ENCODE measurements at regions not wholly inside any gene's neighbourhood (a gene's known extent, or its start where the extent isn't known, plus 50 kb on each side); places are given as distances from the start of the nearest gene placed in this dataset.

DNA sequence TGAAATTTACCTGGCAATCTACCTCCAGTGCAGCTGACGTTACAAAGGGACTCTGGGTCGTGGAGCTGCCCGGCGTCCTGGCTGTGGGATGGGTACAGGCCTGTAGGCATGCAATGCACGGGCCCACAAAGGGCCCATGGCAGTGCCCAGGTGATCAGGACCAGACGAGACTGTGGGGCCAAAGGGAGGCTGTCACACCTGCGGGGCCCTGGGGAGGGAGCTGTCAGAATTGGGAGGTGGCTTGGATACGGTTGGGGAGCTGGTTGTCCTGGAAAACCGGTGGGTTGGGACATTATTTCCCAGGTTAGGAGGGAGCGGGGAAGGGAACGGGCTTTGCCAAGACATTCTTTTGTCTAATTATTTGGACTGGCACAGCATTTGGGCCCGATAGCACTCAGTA lies 958.5 kb downstream of the BRD1 start:
- peaks cover 5% of the 10 kb centered on the region; the same call in 1 of the 2 replicates for H3K27me3 ChIP-seq (ENCODE audit: control insufficient read depth, low read length)
- H3K4me2 ChIP-seq (ENCODE audit: low read length): no peak overlapping the region
- H4K20me1 ChIP-seq (ENCODE audit: control insufficient read depth, insufficient read depth, low read depth, low read length): no peaks in the 10 kb centered on the region
- H3K27ac ChIP-seq (ENCODE audit: low read depth, low read length): no peak overlapping the region
- H3F3A ChIP-seq (ENCODE audit: control insufficient read depth, insufficient read depth): no peaks in the 10 kb centered on the region
- H3K79me2 ChIP-seq (ENCODE audit: control insufficient read depth, low read length): no peaks in the 10 kb centered on the region
- H3K9me2 ChIP-seq (replicated peaks; ENCODE audit: control insufficient read depth, low read length): no peaks in the 10 kb centered on the region
- H3K4me3 ChIP-seq (ENCODE audit: low read length): no peak overlapping the region
- H3K4me1 ChIP-seq (ENCODE audit: control insufficient read depth, low read length): no peaks in the 10 kb centered on the region
- no peaks in the 10 kb centered on the region for H3K9me3 ChIP-seq (ENCODE audit: control insufficient read depth, insufficient read depth, low read length)
- H3K36me3 ChIP-seq (ENCODE audit: control insufficient read depth, low read length): no peaks in the 10 kb centered on the region
- TF ChIP-seq, protein P1, sequence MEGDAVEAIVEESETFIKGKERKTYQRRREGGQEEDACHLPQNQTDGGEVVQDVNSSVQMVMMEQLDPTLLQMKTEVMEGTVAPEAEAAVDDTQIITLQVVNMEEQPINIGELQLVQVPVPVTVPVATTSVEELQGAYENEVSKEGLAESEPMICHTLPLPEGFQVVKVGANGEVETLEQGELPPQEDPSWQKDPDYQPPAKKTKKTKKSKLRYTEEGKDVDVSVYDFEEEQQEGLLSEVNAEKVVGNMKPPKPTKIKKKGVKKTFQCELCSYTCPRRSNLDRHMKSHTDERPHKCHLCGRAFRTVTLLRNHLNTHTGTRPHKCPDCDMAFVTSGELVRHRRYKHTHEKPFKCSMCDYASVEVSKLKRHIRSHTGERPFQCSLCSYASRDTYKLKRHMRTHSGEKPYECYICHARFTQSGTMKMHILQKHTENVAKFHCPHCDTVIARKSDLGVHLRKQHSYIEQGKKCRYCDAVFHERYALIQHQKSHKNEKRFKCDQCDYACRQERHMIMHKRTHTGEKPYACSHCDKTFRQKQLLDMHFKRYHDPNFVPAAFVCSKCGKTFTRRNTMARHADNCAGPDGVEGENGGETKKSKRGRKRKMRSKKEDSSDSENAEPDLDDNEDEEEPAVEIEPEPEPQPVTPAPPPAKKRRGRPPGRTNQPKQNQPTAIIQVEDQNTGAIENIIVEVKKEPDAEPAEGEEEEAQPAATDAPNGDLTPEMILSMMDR (IDR thresholded peaks at IDR 0.05; ENCODE audit: low read depth, low read length, poor library complexity, severe bottlenecking): no peak
- no peak for TF ChIP-seq EZH2phosphoT487 (IDR thresholded peaks at IDR 0.05; ENCODE audit: borderline replicate concordance, low read length)

DNA sequence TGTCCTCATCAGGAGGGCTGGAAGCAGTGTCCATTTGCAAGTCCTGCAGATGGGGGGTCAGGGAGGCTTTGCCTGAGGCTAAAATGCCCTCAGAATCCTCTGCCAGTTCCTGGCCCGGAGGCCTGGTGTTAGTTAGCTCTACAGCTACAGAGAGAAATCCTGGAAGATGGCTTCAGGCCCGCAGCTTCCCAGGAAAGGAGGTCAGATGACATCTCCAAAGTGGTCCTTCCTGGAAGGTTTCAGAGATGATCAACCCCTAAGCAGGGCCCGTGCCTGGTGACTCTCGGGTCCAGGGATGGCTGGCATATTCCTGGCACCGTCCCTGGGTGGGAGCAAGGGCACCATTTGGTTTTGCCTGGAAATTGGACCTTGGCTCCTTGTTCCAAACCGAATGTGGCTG lies 959.1 kb downstream of the BRD1 start:
- no peak overlapping the region for H3K4me2 ChIP-seq (ENCODE audit: low read length)
- TF ChIP-seq EZH2phosphoT487 (IDR thresholded peaks at IDR 0.05; ENCODE audit: borderline replicate concordance, low read length): no peak
- TF ChIP-seq, protein P1 (IDR thresholded peaks at IDR 0.05; ENCODE audit: low read depth, low read length, poor library complexity, severe bottlenecking): no peak
- no peaks in the 10 kb centered on the region for H3K9me2 ChIP-seq (replicated peaks; ENCODE audit: control insufficient read depth, low read length)
- no peaks in the 10 kb centered on the region for H3K9me3 ChIP-seq (ENCODE audit: control insufficient read depth, insufficient read depth, low read length)
- no peak overlapping the region for H3K4me3 ChIP-seq (ENCODE audit: low read length)
- H3K79me2 ChIP-seq (ENCODE audit: control insufficient read depth, low read length): no peaks in the 10 kb centered on the region
- peaks cover 5% of the 10 kb centered on the region; the same call in 1 of the 2 replicates for H3K27me3 ChIP-seq (ENCODE audit: control insufficient read depth, low read length)
- no peak overlapping the region for H3K27ac ChIP-seq (ENCODE audit: low read depth, low read length)
- no peaks in the 10 kb centered on the region for H4K20me1 ChIP-seq (ENCODE audit: control insufficient read depth, insufficient read depth, low read depth, low read length)
- no peaks in the 10 kb centered on the region for H3K4me1 ChIP-seq (ENCODE audit: control insufficient read depth, low read length)
- no peaks in the 10 kb centered on the region for H3K36me3 ChIP-seq (ENCODE audit: control insufficient read depth, low read length)
- no peaks in the 10 kb centered on the region for H3F3A ChIP-seq (ENCODE audit: control insufficient read depth, insufficient read depth)

DNA sequence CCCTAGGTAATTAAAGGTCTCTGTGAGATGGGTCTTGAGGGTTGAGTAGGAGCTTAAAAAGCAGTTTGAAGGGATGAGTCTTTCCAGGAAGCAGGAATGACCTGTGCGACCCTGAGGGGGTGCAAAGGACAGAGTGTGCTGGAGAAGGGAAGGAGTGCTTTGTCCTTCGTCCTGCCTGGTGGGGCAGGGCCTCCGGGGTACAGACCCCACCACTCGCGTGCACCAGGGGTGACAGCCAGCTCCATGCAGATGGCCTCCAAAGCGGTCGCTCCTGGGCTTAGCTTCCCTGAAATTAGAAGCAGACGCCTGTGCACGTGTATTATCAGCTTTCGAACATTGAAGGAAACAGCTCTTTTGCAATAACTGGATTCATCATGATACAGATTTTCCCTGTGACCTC lies 959.8 kb downstream of the BRD1 start:
- no peaks in the 10 kb centered on the region for H3K36me3 ChIP-seq (ENCODE audit: control insufficient read depth, low read length)
- no peaks in the 10 kb centered on the region for H3K9me3 ChIP-seq (ENCODE audit: control insufficient read depth, insufficient read depth, low read length)
- H3K27ac ChIP-seq (ENCODE audit: low read depth, low read length): no peak overlapping the region
- no peaks in the 10 kb centered on the region for H3K9me2 ChIP-seq (replicated peaks; ENCODE audit: control insufficient read depth, low read length)
- TF ChIP-seq, protein P1 (IDR thresholded peaks at IDR 0.05; ENCODE audit: low read depth, low read length, poor library complexity, severe bottlenecking): no peak
- no peak for TF ChIP-seq EZH2phosphoT487 (IDR thresholded peaks at IDR 0.05; ENCODE audit: borderline replicate concordance, low read length)
- no peaks in the 10 kb centered on the region for H3F3A ChIP-seq (ENCODE audit: control insufficient read depth, insufficient read depth)
- no peaks in the 10 kb centered on the region for H3K4me1 ChIP-seq (ENCODE audit: control insufficient read depth, low read length)
- H3K79me2 ChIP-seq (ENCODE audit: control insufficient read depth, low read length): no peaks in the 10 kb centered on the region
- H4K20me1 ChIP-seq (ENCODE audit: control insufficient read depth, insufficient read depth, low read depth, low read length): no peaks in the 10 kb centered on the region
- H3K4me2 ChIP-seq (ENCODE audit: low read length): no peak overlapping the region
- no peak overlapping the region for H3K4me3 ChIP-seq (ENCODE audit: low read length)
- H3K27me3 ChIP-seq (ENCODE audit: control insufficient read depth, low read length): peaks cover 5% of the 10 kb centered on the region; the same call in 1 of the 2 replicates
